Urinary bladder (tissue), 3 donors: ENCODE measurements at regions not wholly inside any gene's neighbourhood (a gene's known extent, or its start where the extent isn't known, plus 50 kb on each side); places are given as distances from the start of the nearest gene placed in this dataset.
"Not testable (repeated sequence)": the region's sequence is repeated elsewhere in the genome, so short reads cannot be mapped to it uniquely, and the experiment has no call there.

Experiments used
- DNase-seq: peaks from one replicate; pipeline ENCODE4 v3.0.0-alpha.2; 2015; ENCODE audit errors: extremely low spot score
- H3K27ac ChIP-seq: one replicate; pipeline ENCODE4 v1.5.1; 2013; ENCODE audit warnings: low read depth, mild to moderate bottlenecking, moderate library complexity
- H3K36me3 ChIP-seq: one replicate; pipeline ENCODE4 v1.6.1; 2013; ENCODE audit warnings: mild to moderate bottlenecking, moderate library complexity; ENCODE audit not compliant: insufficient read depth
- H3K4me1 ChIP-seq: one replicate; pipeline ENCODE4 v1.6.1; 2013; ENCODE audit warnings: mild to moderate bottlenecking, moderate library complexity; ENCODE audit not compliant: insufficient read depth
- H3K4me3 ChIP-seq: one replicate; pipeline ENCODE4 v1.5.1; 2013; ENCODE audit warnings: low read depth, low read length
- WGBS: extraction: QIAGEN DNeasy Blood & Tissue Kit; methylation state at CpG from one replicate; pipeline ENCODE4 v1.1.7; 2013; 5-methylcytosine and 5-hydroxymethylcytosine counted together
- donor health status: healthy with polysubstance abuse.
- donor health status: healthy.

DNA sequence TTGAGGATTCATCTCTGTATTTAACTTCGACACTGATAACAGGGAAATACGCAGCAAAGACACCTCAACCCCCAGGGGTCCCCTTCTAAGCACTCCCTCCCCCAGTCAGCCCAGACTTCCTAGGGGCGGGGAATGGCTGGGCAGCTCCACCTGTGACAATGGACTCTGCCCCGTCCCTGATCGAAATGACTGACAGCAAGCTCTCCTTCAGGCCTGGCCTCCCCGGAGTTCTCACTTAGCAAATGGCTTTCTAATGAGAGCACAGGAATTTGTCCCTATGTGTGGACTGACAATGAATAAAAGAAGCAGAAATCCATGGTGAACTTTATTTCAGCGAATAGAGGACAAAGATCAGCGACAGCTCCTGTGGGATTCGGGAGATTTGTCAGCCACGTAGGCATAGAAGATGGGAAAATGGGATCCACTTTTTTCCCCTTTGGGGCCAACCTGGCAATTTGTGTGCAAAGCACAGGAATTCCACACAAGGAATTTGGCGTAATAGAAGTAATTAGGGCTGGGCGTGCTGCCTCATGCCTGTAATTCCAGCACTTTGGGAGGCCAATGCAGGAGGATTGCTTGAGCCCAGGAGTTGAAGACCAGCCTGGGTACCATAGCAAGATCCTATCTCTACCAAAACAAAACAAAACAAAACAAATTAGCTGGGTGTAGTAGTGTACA is 63.8 kb downstream of the TNFAIP2 start:
- Histone ChIP-seq H3K4me3 (no peak overlapping the region), H3K36me3 (no peaks in the 10 kb centered on the region), H3K27ac (no peak overlapping the region), H3K4me1 (peaks cover 2% of the 10 kb centered on the region)
- 79% methylated on average over 12 of the region's 12 CpGs for WGBS
- DNase-seq: no peak

DNA sequence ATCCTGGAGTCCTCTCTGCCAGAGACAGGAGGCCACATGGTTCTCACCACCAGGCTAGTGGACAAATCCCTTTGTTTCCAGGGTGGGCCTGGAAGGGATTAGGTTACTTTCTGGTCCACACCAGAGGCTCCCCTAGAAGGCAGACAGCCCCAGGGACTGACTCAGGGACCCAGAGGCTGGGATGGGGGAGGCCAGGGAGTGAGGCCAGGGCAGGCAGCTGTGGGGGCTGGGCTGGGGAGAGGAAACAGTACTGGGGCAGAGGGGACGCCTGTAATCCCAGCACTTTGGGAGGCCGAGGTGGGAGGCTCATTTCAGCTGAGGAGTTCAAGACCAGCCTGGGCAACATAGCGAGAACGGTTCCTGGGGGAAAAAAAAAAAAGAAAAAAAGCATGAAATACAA is 64.7 kb downstream of the TNFAIP2 start:
- no peak overlapping the region for H3K27ac ChIP-seq
- 94% methylated on average over 4 of the region's 4 CpGs for WGBS
- no peak for DNase-seq
- peaks cover 2% of the 10 kb centered on the region for H3K4me1 ChIP-seq
- no peaks in the 10 kb centered on the region for H3K36me3 ChIP-seq
- H3K4me3 ChIP-seq: no peak overlapping the region

DNA sequence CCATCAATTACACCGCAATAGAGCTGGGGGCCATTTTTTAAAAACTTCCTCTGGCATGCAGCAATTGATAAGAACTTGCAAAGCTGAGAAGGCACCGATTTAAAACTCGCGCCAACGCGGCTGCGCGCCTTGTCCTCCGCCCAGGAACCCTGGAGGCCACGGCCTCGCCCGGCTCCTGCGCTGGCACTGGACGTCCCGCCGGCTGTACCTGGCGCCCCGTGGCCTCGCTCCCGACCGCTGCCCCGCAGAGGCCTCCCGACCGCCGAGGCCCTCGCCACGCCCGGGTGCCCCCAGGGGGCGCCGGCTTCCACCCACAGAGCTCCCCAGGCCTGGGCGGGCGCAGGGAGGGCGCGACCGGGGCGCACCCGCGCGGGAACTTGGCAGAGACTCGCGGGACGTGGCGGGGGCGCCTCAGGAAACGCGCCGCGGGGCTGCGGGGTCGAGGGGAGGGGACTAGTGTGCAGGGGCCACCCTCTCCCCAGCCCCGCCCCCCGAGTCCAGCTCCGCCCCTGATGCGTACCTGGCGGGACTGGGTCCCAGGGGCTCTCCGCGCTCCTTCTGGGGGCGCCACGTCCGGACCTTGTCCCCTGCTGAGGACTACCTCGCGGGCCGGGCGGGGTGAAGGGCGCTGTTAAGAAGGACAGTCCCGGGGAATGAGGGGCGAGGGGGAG is 65.7 kb downstream of the TNFAIP2 start:
- 3% methylated on average over 67 of the region's 67 CpGs for WGBS
- Histone ChIP-seq H3K36me3 (no peaks in the 10 kb centered on the region), H3K4me1 (peaks cover 2% of the 10 kb centered on the region), H3K4me3 (peak overlapping the region; percentile 44), H3K27ac (no peak overlapping the region)
- DNase-seq: no peak

DNA sequence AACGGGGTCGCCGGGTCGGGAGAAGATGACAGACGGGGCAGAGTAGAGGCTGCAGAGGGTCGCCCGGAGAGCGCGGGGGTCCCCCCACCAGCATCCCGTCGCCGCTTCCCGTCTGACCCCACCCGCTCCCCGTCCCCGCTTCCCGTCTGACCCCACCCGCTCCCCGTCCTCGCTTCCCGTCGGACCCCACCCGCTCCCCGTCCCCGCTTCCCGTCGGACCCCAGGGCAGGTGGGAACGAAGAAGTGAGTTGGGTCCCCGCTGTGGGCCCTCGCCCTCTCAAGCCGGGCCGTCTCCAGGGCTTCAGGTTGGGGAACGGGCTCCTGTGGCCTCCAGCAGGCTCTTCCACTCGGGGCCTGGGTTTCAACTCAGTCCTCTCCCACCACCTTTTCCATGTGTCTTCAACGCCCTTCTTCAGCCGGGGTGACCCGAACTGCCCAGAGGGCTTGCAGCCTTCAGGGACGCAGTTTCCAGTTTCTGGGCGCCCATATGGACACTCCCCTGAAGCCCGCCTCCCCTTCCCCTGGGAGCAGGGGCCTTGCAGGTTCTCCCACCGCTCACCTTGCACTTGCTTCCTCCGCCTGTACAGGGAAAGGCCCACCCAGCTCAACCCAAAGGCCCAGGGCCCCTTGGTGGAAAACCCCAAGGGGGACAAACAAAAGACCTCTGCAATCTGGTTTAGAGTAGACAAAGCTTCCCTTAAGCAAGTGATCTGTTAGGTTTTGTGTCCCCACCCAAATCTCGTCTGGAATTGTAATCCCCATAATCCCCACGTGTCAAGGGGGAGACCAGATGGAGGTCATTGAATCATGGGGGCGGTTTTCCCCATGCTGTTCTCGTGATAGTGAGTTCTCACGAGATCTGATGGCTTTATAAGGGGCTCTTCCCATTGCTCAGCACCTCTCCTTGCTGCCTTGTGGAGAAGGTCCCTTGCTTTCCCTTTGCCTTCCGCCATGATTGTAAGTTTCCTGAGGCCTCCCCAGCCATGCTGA is 66.5 kb downstream of the TNFAIP2 start:
- peaks cover 2% of the 10 kb centered on the region for H3K4me1 ChIP-seq
- no peak for DNase-seq
- no peak overlapping the region for H3K27ac ChIP-seq
- 56% methylated on average over 48 of the region's 48 CpGs for WGBS
- peak overlapping the region; percentile 44 for H3K4me3 ChIP-seq
- no peaks in the 10 kb centered on the region for H3K36me3 ChIP-seq

DNA sequence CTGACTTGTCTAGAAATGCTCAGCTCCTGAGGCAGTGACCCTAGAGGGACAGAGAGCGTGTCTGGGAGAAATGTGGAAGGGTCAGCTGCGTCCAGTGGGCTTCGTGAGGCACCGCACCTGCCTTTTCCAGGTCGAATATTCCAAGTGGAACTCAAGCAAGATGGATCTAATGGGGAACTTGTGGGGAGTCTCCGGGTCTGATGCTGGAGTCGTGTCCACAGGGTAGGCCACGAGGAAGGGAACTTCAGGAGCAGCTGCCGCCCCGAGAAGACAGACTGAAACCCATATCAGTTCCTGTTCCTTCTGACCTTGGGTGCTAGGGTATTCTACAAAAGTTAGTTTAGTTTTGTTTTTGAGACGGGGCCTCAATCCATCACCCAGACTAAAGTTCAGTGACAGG is 67.5 kb downstream of the TNFAIP2 start:
- Histone ChIP-seq H3K4me3 (no peak overlapping the region), H3K36me3 (no peaks in the 10 kb centered on the region), H3K27ac (no peak overlapping the region), H3K4me1 (peaks cover 2% of the 10 kb centered on the region)
- 95% methylated on average over 11 of the region's 11 CpGs for WGBS
- DNase-seq: no peak

DNA sequence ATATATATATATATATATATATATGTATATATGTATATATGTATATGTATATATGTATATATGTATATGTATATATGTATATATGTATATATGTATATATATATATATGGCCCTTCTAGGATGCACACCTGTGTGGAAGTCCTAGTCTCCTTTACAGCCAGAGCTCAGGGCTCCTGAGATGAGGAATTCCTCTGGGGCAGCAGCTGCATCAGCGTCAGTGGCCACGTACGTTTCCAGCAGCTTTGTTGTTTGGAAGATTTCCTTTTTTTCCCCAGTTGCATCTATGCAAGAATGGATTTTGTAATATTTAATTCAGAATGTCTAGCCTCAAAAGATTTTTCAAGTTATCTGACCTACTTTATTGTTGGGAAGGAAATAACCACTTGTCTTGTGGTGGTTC is 68.6 kb downstream of the TNFAIP2 start:
- H3K27ac ChIP-seq: no peak overlapping the region
- 71% methylated on average over 3 of the region's 3 CpGs for WGBS
- no peaks in the 10 kb centered on the region for H3K36me3 ChIP-seq
- peaks cover 2% of the 10 kb centered on the region for H3K4me1 ChIP-seq
- no peak overlapping the region for H3K4me3 ChIP-seq
- DNase-seq: no peak

DNA sequence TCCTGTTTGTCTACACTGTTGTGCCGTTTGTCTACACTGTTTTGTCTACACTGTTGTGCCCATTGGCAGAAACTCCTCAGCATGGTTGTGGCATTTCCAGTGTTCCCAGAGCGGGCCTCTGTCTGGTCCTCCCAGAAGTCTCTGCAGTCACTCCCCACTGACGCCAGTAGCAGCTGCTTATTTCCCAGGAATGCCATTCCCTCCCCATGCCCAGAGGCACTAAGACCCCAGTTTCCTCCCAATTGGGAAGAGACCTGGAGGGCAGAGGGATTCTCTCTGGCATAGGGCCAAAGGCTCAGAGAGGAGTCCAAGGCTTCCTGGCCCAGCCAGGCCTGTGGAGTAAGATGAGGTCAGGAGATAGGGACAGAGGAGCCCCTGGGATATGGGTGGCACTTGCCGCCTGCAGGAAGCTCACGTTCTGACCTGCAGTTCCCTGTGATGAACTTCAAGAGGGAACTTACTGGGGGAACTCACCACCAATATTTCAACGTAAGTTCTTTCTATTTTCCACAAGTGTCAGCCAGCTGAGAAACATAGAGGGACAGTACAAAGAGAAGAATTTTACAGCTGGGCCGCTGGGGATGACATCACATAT is 69.1 kb downstream of the TNFAIP2 start:
- no peaks in the 10 kb centered on the region for H3K36me3 ChIP-seq
- DNase-seq: no peak
- peaks cover 2% of the 10 kb centered on the region for H3K4me1 ChIP-seq
- H3K4me3 ChIP-seq: no peak overlapping the region
- H3K27ac ChIP-seq: no peak overlapping the region
- WGBS: 79% methylated on average over 7 of the region's 7 CpGs

DNA sequence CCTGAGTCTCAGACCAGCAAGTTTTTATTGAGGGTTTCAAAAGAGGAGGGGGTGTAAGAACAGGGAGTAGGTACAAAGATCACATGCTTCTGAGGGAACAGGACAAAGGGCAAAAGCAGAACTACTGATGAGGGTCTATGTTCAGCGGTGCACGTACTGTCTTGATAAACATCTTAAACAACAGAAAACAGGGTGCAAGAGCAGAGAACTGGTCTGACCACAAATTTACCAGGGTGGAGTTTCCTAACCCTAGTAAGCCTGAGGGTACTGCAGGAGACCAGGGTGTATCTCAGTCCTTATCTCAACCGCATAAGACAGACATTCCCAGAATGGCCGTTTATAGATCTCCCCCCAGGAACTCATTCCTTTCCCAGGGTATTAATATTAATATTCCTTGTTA is 69.6 kb downstream of the TNFAIP2 start:
- not testable (repeated sequence) for H3K36me3 ChIP-seq, H3K4me3 ChIP-seq, H3K4me1 ChIP-seq, H3K27ac ChIP-seq, DNase-seq
- 78% methylated on average over 4 of the region's 4 CpGs for WGBS

DNA sequence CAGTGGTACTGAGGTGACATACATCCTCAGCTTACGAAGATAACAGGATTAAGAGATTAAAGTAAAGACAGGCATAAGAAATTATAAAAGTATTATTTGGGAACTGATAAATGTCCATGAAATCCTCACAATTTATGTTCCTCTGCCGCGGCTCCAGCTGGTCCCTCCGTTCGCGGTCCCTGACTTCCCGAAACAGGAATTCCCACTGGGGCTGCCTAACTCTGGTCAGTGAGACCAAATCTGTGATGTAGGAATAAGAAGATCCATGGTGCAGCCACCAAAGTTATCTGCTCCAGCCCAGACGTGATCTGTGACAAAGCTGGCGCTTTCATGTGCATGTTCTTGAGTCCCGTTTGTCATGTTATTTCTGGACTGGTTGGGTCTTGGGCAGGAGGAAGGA is 70.2 kb downstream of the TNFAIP2 start:
- H3K27ac ChIP-seq, DNase-seq, H3K36me3 ChIP-seq, H3K4me1 ChIP-seq, H3K4me3 ChIP-seq: not testable (repeated sequence)
- 91% methylated on average over 10 of the region's 10 CpGs for WGBS

DNA sequence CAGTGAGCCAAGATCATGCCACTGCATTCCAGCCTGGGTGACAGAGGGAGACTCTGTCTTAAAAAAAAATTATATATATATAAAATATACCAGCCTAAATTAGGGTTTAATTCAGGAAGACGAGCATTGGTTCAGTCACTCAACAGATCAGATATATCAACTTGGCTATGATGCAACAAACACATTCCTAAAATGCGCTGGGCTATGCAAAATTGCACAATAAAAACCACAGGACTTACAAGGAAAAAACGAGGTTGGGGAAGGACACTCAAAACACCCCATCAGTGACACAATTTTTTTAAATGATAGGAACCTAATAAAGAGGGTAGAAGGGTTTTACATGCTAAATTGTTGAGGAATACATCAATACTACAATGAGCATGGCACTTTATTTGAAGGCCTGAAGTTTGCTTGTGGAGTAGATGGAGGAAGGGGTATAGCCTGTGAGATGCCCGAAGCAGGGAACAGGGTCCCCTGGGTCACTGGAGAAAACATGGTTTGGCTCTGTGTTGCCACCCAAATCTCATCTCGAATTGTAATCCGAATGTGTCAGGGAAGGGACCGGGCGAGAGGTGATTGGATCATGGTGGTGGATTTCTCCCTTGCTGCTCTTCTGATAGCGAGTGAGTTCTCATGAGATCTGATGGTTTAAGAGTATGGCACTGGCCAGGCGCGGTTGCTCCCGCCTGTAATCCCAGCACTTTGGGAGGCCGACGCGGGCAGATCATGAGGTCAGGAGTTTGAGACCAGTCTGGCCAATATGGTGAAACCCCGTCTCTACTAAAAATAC is 71.2 kb downstream of the TNFAIP2 start:
- Histone ChIP-seq H3K27ac (no peak overlapping the region), H3K4me3 (no peak overlapping the region), H3K36me3 (no peaks in the 10 kb centered on the region), H3K4me1 (no peaks in the 10 kb centered on the region)
- 81% methylated on average over 16 of the region's 16 CpGs for WGBS
- no peak for DNase-seq

DNA sequence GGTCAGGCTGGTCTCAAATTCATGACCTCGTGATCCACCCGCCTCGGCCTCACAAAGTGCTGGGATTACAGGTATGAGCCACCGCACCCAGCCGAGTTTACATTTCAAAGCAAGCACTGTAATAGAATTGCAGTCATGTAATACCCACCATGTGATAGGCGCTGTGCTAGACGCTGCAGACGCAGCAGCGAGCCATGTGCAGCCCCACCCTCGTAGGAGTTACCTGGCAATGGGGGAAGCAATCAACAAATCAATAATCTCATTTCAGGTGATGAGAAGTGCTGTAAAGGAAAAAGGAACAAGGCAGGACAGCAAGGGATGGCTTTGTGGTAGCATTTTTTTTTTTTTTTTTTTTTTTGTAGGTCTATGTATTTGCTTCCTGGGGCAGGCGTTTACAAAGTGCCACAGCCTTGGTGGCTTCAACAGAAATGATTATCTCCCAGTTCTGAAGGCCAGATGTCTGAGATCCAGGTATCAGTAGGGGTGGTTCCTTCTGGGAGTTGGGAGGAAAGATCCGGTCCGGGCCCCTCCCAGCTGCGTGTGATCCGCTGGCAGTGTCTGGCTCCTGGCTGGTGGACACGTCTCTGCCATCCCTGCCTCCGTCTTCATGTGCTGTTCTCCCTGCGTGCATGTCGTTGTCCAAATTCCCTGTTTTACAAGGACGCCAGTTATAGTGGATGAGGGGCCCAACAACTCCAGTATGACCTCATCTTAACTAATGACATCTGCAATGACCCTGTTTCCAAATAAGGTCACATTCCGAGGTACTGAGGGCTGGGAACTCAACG is 72.8 kb downstream of the TNFAIP2 start:
- no peak overlapping the region for H3K27ac ChIP-seq
- DNase-seq: no peak
- WGBS: 90% methylated on average over 22 of the region's 22 CpGs
- no peak overlapping the region for H3K4me3 ChIP-seq
- H3K36me3 ChIP-seq: no peaks in the 10 kb centered on the region
- H3K4me1 ChIP-seq: no peaks in the 10 kb centered on the region

DNA sequence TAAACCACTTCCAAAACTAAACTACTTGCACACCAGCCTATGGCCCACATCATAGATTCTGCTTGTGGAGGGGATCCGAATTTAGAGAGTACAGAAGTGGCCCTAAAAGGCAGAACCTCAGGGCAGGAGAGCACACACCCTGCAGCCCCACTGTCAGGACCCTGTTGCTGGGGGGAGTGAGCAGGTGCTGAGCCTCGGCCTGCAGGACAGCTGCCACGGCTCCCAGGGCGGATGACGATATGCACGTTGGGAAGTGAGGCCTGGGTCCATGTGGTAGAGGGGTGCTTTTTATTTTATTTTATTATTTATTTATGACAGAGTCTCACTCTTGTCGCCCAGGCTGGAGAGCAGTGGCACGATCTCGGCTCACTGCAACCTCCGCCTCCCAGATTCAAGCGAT is 73.5 kb downstream of the TNFAIP2 start:
- no peak for DNase-seq
- H3K4me3 ChIP-seq: no peak overlapping the region
- H3K4me1 ChIP-seq: no peaks in the 10 kb centered on the region
- H3K36me3 ChIP-seq: no peaks in the 10 kb centered on the region
- 92% methylated on average over 11 of the region's 11 CpGs for WGBS
- H3K27ac ChIP-seq: no peak overlapping the region
